Peyer's patch (tissue), 4 donors: ENCODE measurements at regions not wholly inside any gene's neighbourhood (a gene's known extent, or its start where the extent isn't known, plus 50 kb on each side); places are given as distances from the start of the nearest gene placed in this dataset.

Experiments used
- DNase-seq, 3 donors: peaks; one replicate each; pipeline ENCODE4 v3.0.0-alpha.2; 2017 to 2019
- H3K27ac ChIP-seq, 4 donors: fragments of 200-600 bp; sonication (generic); one replicate each; pipeline ENCODE4 v1.5.1; 2016 to 2019
- H3K27me3 ChIP-seq, 2 donors: fragments of 200-600 bp; sonication (generic); one replicate each; pipeline ENCODE4 v1.5.1; 2019
- H3K36me3 ChIP-seq, 3 donors: fragments of 200-600 bp; sonication (generic); one replicate each; pipeline ENCODE4 v1.5.1; 2016 to 2019
- H3K4me1 ChIP-seq, 4 donors: fragments of 200-600 bp; sonication (generic); one replicate each; pipeline ENCODE4 v1.5.1; 2016 to 2019
- H3K4me3 ChIP-seq, 4 donors: fragments of 200-600 bp; sonication (generic); 1 replicate in 3 of 4; 2 replicates in 1 of 4; pipeline ENCODE4 v1.5.1; 2016 to 2019; ENCODE audit warnings: mild to moderate bottlenecking in 1 of 4
- H3K9me3 ChIP-seq, 4 donors: fragments of 200-600 bp; sonication (generic); one replicate each; pipeline ENCODE4 v1.5.1; 2016 to 2019; ENCODE audit warnings: mild to moderate bottlenecking in 1 of 4
- POLR2A ChIP-seq, 2 donors: fragments of 450-650 bp; IDR thresholded peaks; one replicate each; pipeline ENCODE4 v1.5.1; 2017; ENCODE audit warnings: antibody characterized with exemption in 2 of 2, mild to moderate bottlenecking in 2 of 2, moderate library complexity in 2 of 2
- TF ChIP-seq, protein P1 (sequence below), 6 experiments: fragments of 450-650 bp in 4 of 6; fragments of 200-600 bp in 2 of 6; sonication (generic) in 1 of 6; IDR thresholded peaks; one replicate each; pipeline ENCODE4 v1.5.1; 2017 to 2019; ENCODE audit warnings: antibody characterized with exemption in 6 of 6, mild to moderate bottlenecking in 3 of 6, moderate library complexity in 1 of 6

GRCh38 chr4:186787536-186787935 lies 63.9 kb upstream of the FAT1 start:
- DNase-seq, result no peak
- no peaks in the 10 kb centered on the region for H3K27me3 ChIP-seq
- H3K4me3 ChIP-seq, result no peak overlapping the region
- H3K27ac ChIP-seq, result no peak overlapping the region
- no peaks in the 10 kb centered on the region for H3K4me1 ChIP-seq
- H3K9me3 ChIP-seq, result no peaks in the 10 kb centered on the region
- TF ChIP-seq POLR2A (IDR thresholded peaks at IDR 0.05), result no peak
- TF ChIP-seq, protein P1, sequence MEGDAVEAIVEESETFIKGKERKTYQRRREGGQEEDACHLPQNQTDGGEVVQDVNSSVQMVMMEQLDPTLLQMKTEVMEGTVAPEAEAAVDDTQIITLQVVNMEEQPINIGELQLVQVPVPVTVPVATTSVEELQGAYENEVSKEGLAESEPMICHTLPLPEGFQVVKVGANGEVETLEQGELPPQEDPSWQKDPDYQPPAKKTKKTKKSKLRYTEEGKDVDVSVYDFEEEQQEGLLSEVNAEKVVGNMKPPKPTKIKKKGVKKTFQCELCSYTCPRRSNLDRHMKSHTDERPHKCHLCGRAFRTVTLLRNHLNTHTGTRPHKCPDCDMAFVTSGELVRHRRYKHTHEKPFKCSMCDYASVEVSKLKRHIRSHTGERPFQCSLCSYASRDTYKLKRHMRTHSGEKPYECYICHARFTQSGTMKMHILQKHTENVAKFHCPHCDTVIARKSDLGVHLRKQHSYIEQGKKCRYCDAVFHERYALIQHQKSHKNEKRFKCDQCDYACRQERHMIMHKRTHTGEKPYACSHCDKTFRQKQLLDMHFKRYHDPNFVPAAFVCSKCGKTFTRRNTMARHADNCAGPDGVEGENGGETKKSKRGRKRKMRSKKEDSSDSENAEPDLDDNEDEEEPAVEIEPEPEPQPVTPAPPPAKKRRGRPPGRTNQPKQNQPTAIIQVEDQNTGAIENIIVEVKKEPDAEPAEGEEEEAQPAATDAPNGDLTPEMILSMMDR (IDR thresholded peaks at IDR 0.05), result no peak
- no peaks in the 10 kb centered on the region for H3K36me3 ChIP-seq

DNA sequence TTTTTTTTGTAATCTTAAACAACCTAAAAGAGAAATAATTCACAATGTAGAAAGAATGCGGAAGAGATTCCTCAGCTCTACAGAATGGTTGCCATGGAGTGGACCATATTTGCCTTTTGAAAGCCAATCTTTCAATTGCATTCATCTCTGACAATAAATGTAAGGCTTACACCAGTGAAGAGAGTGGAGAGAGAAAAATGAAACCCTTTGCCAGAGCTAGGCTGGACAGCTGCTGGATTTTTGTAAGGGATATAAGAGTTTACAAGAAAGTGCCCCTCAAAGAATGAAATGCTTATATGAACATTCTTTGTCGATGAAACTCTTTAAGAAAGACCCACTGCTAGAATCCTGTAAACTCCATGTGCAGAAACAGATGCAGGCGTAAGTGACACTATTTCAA lies 66.0 kb upstream of the FAT1 start:
- TF ChIP-seq, protein P1 (IDR thresholded peaks at IDR 0.05), result no peak
- no peak for TF ChIP-seq POLR2A (IDR thresholded peaks at IDR 0.05)
- Histone ChIP-seq H3K36me3 (no peaks in the 10 kb centered on the region), H3K4me1 (no peaks in the 10 kb centered on the region), H3K9me3 (no peaks in the 10 kb centered on the region), H3K4me3 (no peak overlapping the region), H3K27ac (no peak overlapping the region), H3K27me3 (no peaks in the 10 kb centered on the region)
- DNase-seq, result no peak

- H3K36me3 ChIP-seq, result no peaks in the 10 kb centered on the region
- H3K9me3 ChIP-seq, result no peaks in the 10 kb centered on the region
- DNase-seq, result no peak
- no peaks in the 10 kb centered on the region for H3K27me3 ChIP-seq
- H3K4me3 ChIP-seq, result no peak overlapping the region
- TF ChIP-seq, protein P1 (IDR thresholded peaks at IDR 0.05), result no peak
- TF ChIP-seq POLR2A (IDR thresholded peaks at IDR 0.05), result no peak
- no peak overlapping the region for H3K27ac ChIP-seq
- no peaks in the 10 kb centered on the region for H3K4me1 ChIP-seq
These were observed 67.0 kb upstream of the FAT1 start for GRCh38 chr4:186790630-186791029.

GRCh38 chr4:186792728-186793366 lies 69.2 kb upstream of the FAT1 start:
- no peak for TF ChIP-seq POLR2A (IDR thresholded peaks at IDR 0.05)
- TF ChIP-seq, protein P1 (IDR thresholded peaks at IDR 0.05), result no peak
- H3K27me3 ChIP-seq, result no peaks in the 10 kb centered on the region
- no peak for DNase-seq

DNA sequence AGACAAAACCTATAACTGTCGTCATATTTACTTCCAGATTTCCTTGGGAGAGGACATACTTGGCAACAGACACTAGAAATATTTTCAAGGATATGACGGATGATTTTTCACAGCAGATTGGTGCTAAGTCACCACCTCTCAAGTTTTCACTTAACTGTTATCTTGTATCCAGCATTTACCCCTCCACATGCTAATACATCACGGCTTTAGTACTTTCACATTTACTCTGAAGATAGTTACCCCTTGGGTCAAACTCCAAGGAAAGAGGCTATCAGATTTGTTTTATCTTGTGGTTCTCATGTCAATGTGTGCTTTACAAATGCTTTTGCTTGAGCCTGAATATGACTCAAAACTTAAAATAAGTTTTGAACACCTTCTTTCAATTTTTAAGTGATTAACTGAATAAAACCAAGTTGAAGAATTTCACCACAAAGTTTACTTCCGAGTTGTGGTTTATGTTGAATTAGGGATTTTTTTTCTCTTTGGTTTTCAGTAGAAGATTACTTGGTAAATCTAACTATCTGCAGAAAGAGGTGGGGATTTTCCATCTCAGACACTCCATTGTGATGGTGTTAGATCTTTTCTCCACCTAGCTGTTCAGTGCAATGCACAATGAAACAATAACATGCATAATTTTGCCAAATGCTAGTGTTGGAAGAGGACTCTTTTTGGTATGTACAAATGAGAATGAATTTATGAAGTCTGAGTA lies 75.4 kb upstream of the FAT1 start:
- no peak for TF ChIP-seq POLR2A (IDR thresholded peaks at IDR 0.05)
- TF ChIP-seq, protein P1 (IDR thresholded peaks at IDR 0.05), result no peak
- H3K27me3 ChIP-seq, result no peaks in the 10 kb centered on the region
- H3K4me1 ChIP-seq, result no peaks in the 10 kb centered on the region
- DNase-seq, result no peak
- H3K36me3 ChIP-seq, result no peaks in the 10 kb centered on the region
- no peak overlapping the region for H3K4me3 ChIP-seq
- H3K9me3 ChIP-seq, result no peaks in the 10 kb centered on the region
- no peak overlapping the region for H3K27ac ChIP-seq

More at GRCh38 chr4:186792728-186793366, 69.2 kb upstream of the FAT1 start:
- no peak overlapping the region for H3K27ac ChIP-seq
- no peaks in the 10 kb centered on the region for H3K9me3 ChIP-seq
- no peaks in the 10 kb centered on the region for H3K4me1 ChIP-seq
- H3K36me3 ChIP-seq, result no peaks in the 10 kb centered on the region
- H3K4me3 ChIP-seq, result no peak overlapping the region
